WTC11 (cell line): ENCODE measurements at regions not wholly inside any gene's neighbourhood (a gene's known extent, or its start where the extent isn't known, plus 50 kb on each side); places are given as distances from the start of the nearest gene placed in this dataset.

ENCODE experiments used
- ATF3 ChIP-seq: sonication (generic); formaldehyde crosslinking; conservative IDR thresholded peaks from 2 replicates; pipeline ENCODE4 v1.8.1; 2022; ENCODE audit warnings: mild to moderate bottlenecking, missing genetic modification reagents
- CREB1 ChIP-seq: sonication (generic); formaldehyde crosslinking; IDR thresholded peaks from 2 replicates; pipeline ENCODE4 v1.8.0; 2023; ENCODE audit warnings: mild to moderate bottlenecking, missing genetic modification reagents
- CTCF ChIP-seq: fragments of 200-600 bp; IDR thresholded peaks from 2 replicates; pipeline ENCODE4 v1.8.0; 2022; ENCODE audit warnings: antibody characterized with exemption
- E2F1 ChIP-seq: sonication (generic); formaldehyde crosslinking; IDR thresholded peaks from 2 replicates; pipeline ENCODE4 v1.8.0; 2022; ENCODE audit warnings: mild to moderate bottlenecking, missing genetic modification reagents
- HMGXB4 ChIP-seq: sonication (generic); formaldehyde crosslinking; IDR thresholded peaks from 2 replicates; pipeline ENCODE4 v1.8.1; 2023; ENCODE audit warnings: mild to moderate bottlenecking, moderate library complexity, missing genetic modification reagents
- JUN ChIP-seq: sonication (generic); formaldehyde crosslinking; IDR thresholded peaks from 2 replicates; pipeline ENCODE4 v1.8.0; 2023; ENCODE audit warnings: mild to moderate bottlenecking, missing genetic modification reagents
- KAT7 ChIP-seq: sonication (generic); formaldehyde crosslinking; IDR thresholded peaks from 2 replicates; pipeline ENCODE4 v1.8.1; 2023; ENCODE audit warnings: missing genetic modification reagents, mild to moderate bottlenecking, borderline replicate concordance
- MAX ChIP-seq: sonication (generic); formaldehyde crosslinking; IDR thresholded peaks from 2 replicates; pipeline ENCODE4 v1.8.0; 2022; ENCODE audit warnings: mild to moderate bottlenecking, missing genetic modification reagents
- MLX ChIP-seq: sonication (generic); formaldehyde crosslinking; IDR thresholded peaks from 2 replicates; pipeline ENCODE4 v1.8.1; 2023; ENCODE audit warnings: mild to moderate bottlenecking, missing genetic modification reagents, moderate library complexity
- NFYB ChIP-seq: sonication (generic); formaldehyde crosslinking; conservative IDR thresholded peaks from 2 replicates; pipeline ENCODE4 v1.8.0; 2022; ENCODE audit warnings: low read depth, missing genetic modification reagents
- STAT6 ChIP-seq: sonication (generic); formaldehyde crosslinking; conservative IDR thresholded peaks from 2 replicates; pipeline ENCODE4 v1.8.1; 2023; ENCODE audit warnings: mild to moderate bottlenecking, low read depth, missing genetic modification reagents, moderate library complexity
- TEAD4 ChIP-seq: sonication (generic); formaldehyde crosslinking; IDR thresholded peaks from 2 replicates; pipeline ENCODE4 v1.8.0; 2022; ENCODE audit warnings: mild to moderate bottlenecking, missing genetic modification reagents
- USF2 ChIP-seq: sonication (generic); formaldehyde crosslinking; IDR thresholded peaks from 2 replicates; pipeline ENCODE4 v1.8.1; 2023; ENCODE audit warnings: mild to moderate bottlenecking, missing genetic modification reagents, moderate library complexity
- ZNF263 ChIP-seq: sonication (generic); formaldehyde crosslinking; IDR thresholded peaks from 2 replicates; pipeline ENCODE4 v1.8.1; 2022; ENCODE audit warnings: low read depth, mild to moderate bottlenecking, moderate library complexity, missing genetic modification reagents

GRCh38 chr2:239735829-239736357 lies 289.2 kb downstream of the NDUFA10 start:
- TF ChIP-seq CTCF (no peak), USF2 (CRISPR knock-in tag) (no peak), JUN (CRISPR knock-in tag) (no peak), TEAD4 (CRISPR knock-in tag) (no peak), NFYB (CRISPR knock-in tag) (no peak), MAX (CRISPR knock-in tag) (no peak), KAT7 (no peak), ZNF263 (CRISPR knock-in tag) (no peak), ATF3 (no peak), HMGXB4 (CRISPR knock-in tag) (no peak), CREB1 (CRISPR knock-in tag) (no peak), E2F1 (CRISPR knock-in tag) (no peak), MLX (CRISPR knock-in tag) (no peak), STAT6 (CRISPR knock-in tag) (no peak)
